GM12878 (cell line): ENCODE measurements at regions not wholly inside any gene's neighbourhood (a gene's known extent, or its start where the extent isn't known, plus 50 kb on each side); places are given as distances from the start of the nearest gene placed in this dataset.

Experiments
- ATAC-seq: fragments of 200-7000 bp; cut with Tn5 transposase; 3 replicates; pipeline ENCODE4 v1.9.1; 2020; ENCODE audit warnings: mild to moderate bottlenecking, moderate library complexity
- BruUV-seq: library from RNA; stranded (reverse); fragments of 400-500 nt; replicated peaks from 2 replicates; lab custom pipeline; 2021; lab: Mats Ljungman, UMichigan
- CTCF ChIA-PET: fragments of 300-600 bp; sonication (Branson Sonifier 250); formaldehyde crosslinking; extraction: SDS; loops from one replicate; lab custom pipeline; 2021; ENCODE audit warnings: inconsistent platforms; lab: Yijun Ruan, JAX
- POLR2A ChIA-PET: fragments of 350-600 bp; formaldehyde crosslinking; extraction: SDS; loops from one replicate; lab custom pipeline; 2021; ENCODE audit warnings: inconsistent platforms; lab: Charles Lee
- RAD21 ChIA-PET: fragments of 300-600 bp; sonication (Branson Sonifier 250); formaldehyde crosslinking; loops from one replicate; lab custom pipeline; 2023; ENCODE audit warnings: antibody characterized with exemption; ENCODE audit not compliant: unreplicated experiment; lab: Charles Lee
- SMC1A ChIA-PET: fragments of 300-600 bp; sonication (Branson Sonifier 250); formaldehyde crosslinking; loops from one replicate; lab custom pipeline; 2023; ENCODE audit not compliant: unreplicated experiment, uncharacterized antibody; lab: Charles Lee
- DNase-seq: peaks from one replicate; pipeline ENCODE4 v3.0.0-alpha.2; 2011; ENCODE audit warnings: low read depth, low spot score
- FAIRE-seq: peaks from 3 replicates; lab custom pipeline; 2011; peaks lifted over from hg19 to GRCh38; lab: Jason Lieb, UNC
- H2AFZ ChIP-seq: 2 replicates; pipeline ENCODE4 v1.6.0; 2011; ENCODE audit warnings: low read depth, low read length, control low read depth; ENCODE audit not compliant: control insufficient read depth
- H3K27ac ChIP-seq: 2 replicates; pipeline ENCODE4 v1.5.1; 2011; ENCODE audit warnings: control low read depth; ENCODE audit not compliant: control insufficient read depth, insufficient read depth
- H3K27me3 ChIP-seq, 2 experiments: replicated peaks in 1 of 2; 2 replicates each; pipeline versions ENCODE4 v1.6.0 to v1.6.1; 2011; ENCODE audit warnings: low read length in 1 of 2; ENCODE audit not compliant: control insufficient read depth in 2 of 2, insufficient read depth in 2 of 2
- H3K36me3 ChIP-seq, 2 experiments: 2 replicates each; pipeline ENCODE4 v1.5.1; 2011; ENCODE audit warnings: low read length in 1 of 2; ENCODE audit not compliant: control insufficient read depth in 2 of 2, insufficient read depth in 2 of 2
- H3K4me1 ChIP-seq: 2 replicates; pipeline ENCODE4 v1.6.1; 2011; ENCODE audit warnings: mild to moderate bottlenecking, low read length, moderate library complexity, mixed read lengths; ENCODE audit not compliant: control insufficient read depth, insufficient read depth
- H3K4me2 ChIP-seq: 2 replicates; pipeline ENCODE4 v1.6.0; 2011; ENCODE audit warnings: control low read depth; ENCODE audit not compliant: control insufficient read depth, insufficient read depth
- H3K4me3 ChIP-seq: fragments of 200-600 bp; sonication (generic); 2 replicates; pipeline ENCODE4 v1.5.1; 2016
- H3K79me2 ChIP-seq: 2 replicates; pipeline ENCODE4 v1.6.0; 2011; ENCODE audit warnings: low read length; ENCODE audit not compliant: control insufficient read depth, insufficient read depth
- H3K9ac ChIP-seq: 2 replicates; pipeline ENCODE4 v1.8.0; 2011; ENCODE audit warnings: low read length, control low read depth, mixed read lengths; ENCODE audit not compliant: control insufficient read depth, insufficient read depth
- H3K9me3 ChIP-seq: replicated peaks from 3 replicates; pipeline ENCODE4 v1.5.1; 2011; ENCODE audit warnings: mild to moderate bottlenecking, low read length; ENCODE audit not compliant: control insufficient read depth, insufficient read depth
- H4K20me1 ChIP-seq: 2 replicates; pipeline ENCODE4 v1.6.0; 2011; ENCODE audit not compliant: control insufficient read depth, insufficient read depth
- EZH2 ChIP-seq: IDR thresholded peaks from 2 replicates; pipeline ENCODE4 v1.6.1; 2012; ENCODE audit warnings: low read depth, mild to moderate bottlenecking, control low read depth, inconsistent platforms, low read length, borderline replicate concordance; ENCODE audit not compliant: control insufficient read depth
- HDGF ChIP-seq: fragments of 450-650 bp; IDR thresholded peaks from 2 replicates; pipeline ENCODE4 v1.6.1; 2016; ENCODE audit warnings: antibody characterized with exemption
- KLF5 ChIP-seq: fragments of 450-650 bp; IDR thresholded peaks from 2 replicates; pipeline ENCODE4 v1.6.1; 2014; ENCODE audit warnings: mild to moderate bottlenecking; ENCODE audit not compliant: partially characterized antibody
- MEF2A ChIP-seq: IDR thresholded peaks from 2 replicates; pipeline ENCODE4 v1.6.1; 2011; ENCODE audit warnings: low read depth, mild to moderate bottlenecking, low read length, moderate library complexity; ENCODE audit not compliant: insufficient read depth
- MYB ChIP-seq: fragments of 150-350 bp; IDR thresholded peaks from 2 replicates; pipeline ENCODE4 v1.6.1; 2014; ENCODE audit warnings: mild to moderate bottlenecking, low read depth, low read length, borderline replicate concordance
- MYC ChIP-seq: IDR thresholded peaks from 2 replicates; pipeline ENCODE4 v1.6.1; 2011; ENCODE audit warnings: mild to moderate bottlenecking, low read length, moderate library complexity, inconsistent platforms; ENCODE audit not compliant: insufficient read depth, insufficient replicate concordance, insufficient read length, severe bottlenecking
- NRF1 ChIP-seq: conservative IDR thresholded peaks from 2 replicates; pipeline ENCODE4 v1.6.1; 2011; ENCODE audit warnings: mild to moderate bottlenecking, low read depth, low read length, improper control_type of control experiment
- PML ChIP-seq: IDR thresholded peaks from 2 replicates; pipeline ENCODE4 v1.6.1; 2012; ENCODE audit warnings: low read length, inconsistent platforms
- POLR2AphosphoS5 ChIP-seq: IDR thresholded peaks from 2 replicates; pipeline ENCODE4 v1.6.1; 2011; ENCODE audit warnings: mild to moderate bottlenecking, low read length, inconsistent platforms
- RFX5 ChIP-seq: IDR thresholded peaks from 2 replicates; pipeline ENCODE4 v1.6.1; 2011; ENCODE audit warnings: low read depth, low read length, improper control_type of control experiment
- STAT3 ChIP-seq: IDR thresholded peaks from 2 replicates; pipeline ENCODE4 v1.6.1; 2011; ENCODE audit warnings: low read depth, low read length, improper control_type of control experiment
- TBL1XR1 ChIP-seq: IDR thresholded peaks from 2 replicates; pipeline ENCODE4 v1.6.1; 2012; ENCODE audit warnings: low read depth, low read length, improper control_type of control experiment
- WRNIP1 ChIP-seq: IDR thresholded peaks from 2 replicates; pipeline ENCODE4 v1.6.1; 2011; ENCODE audit warnings: low read depth, low read length, improper control_type of control experiment, borderline replicate concordance
- WGBS: methylation state at CpG from one replicate; pipeline ENCODE4 v1.1.6; 2016; ENCODE audit warnings: low lambda C conversion rate; ENCODE audit not compliant: insufficient replicate concordance, insufficient coverage; ENCODE audit errors: missing lambda C conversion rate; 5-methylcytosine and 5-hydroxymethylcytosine counted together
- in situ Hi-C: fragments of 300-500 bp; cut with MboI; formaldehyde crosslinking; loops from 9 replicates; pipeline ENCODE4 v1.14.3; 2018; ENCODE audit warnings: mixed read lengths
- intact Hi-C: fragments of 100-400 bp; cut with micrococcal nuclease; formaldehyde crosslinking; loops from one replicate; pipeline ENCODE4 v1.14.2; 2022; ENCODE audit not compliant: unreplicated experiment
- TF ChIP-seq, protein P1 (sequence below): fragments of 450-650 bp; IDR thresholded peaks from 2 replicates; pipeline ENCODE4 v1.6.1; 2018; ENCODE audit warnings: mild to moderate bottlenecking, low read depth, moderate library complexity; ENCODE audit not compliant: partially characterized antibody

DNA sequence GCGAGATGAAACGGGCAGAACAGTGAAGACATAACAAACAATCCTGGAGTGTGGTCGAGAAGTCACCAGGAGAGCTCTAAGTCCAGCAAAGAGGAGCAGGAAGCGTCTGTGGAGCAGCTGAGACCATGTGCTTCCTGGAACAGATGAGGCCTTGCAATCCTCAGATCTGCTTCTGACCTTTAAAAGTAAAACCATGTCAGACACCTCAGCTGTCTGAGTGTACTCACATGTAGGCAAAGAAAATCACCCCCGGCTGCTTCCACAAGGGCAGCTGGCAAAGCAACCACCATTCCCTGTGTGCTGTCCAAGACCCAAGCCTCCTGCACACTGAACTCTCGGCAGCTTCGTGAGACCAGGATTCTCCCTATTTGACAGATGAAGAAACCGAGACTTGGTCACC is 76.6 kb downstream of the EDN3 start:
- CTCF ChIA-PET = no interaction called here
- Histone ChIP-seq H3K27me3 (peaks cover 0 to 1% of the 10 kb centered on the region in 2 experiments; a peak in 3 of 4 replicates), H3K36me3 (no peaks in the 10 kb centered on the region), H3K4me1 (no peaks in the 10 kb centered on the region), H3K9me3 (no peaks in the 10 kb centered on the region), H3K27ac (no peak overlapping the region), H3K9ac (no peak overlapping the region), H3K4me2 (no peak overlapping the region), H3K4me3 (no peak overlapping the region), H3K79me2 (no peaks in the 10 kb centered on the region), H2AFZ (no peak overlapping the region), H4K20me1 (no peaks in the 10 kb centered on the region)
- in situ Hi-C loops = no loop called here
- intact Hi-C loops = no loop called here
- DNase-seq (no peak), FAIRE-seq (no peak), ATAC-seq (no peak)
- 23% methylated on average over 8 of the region's 8 CpGs for WGBS
- no peak for TF ChIP-seq KLF5
- TF ChIP-seq PML = no peak
- TF ChIP-seq, protein P1, sequence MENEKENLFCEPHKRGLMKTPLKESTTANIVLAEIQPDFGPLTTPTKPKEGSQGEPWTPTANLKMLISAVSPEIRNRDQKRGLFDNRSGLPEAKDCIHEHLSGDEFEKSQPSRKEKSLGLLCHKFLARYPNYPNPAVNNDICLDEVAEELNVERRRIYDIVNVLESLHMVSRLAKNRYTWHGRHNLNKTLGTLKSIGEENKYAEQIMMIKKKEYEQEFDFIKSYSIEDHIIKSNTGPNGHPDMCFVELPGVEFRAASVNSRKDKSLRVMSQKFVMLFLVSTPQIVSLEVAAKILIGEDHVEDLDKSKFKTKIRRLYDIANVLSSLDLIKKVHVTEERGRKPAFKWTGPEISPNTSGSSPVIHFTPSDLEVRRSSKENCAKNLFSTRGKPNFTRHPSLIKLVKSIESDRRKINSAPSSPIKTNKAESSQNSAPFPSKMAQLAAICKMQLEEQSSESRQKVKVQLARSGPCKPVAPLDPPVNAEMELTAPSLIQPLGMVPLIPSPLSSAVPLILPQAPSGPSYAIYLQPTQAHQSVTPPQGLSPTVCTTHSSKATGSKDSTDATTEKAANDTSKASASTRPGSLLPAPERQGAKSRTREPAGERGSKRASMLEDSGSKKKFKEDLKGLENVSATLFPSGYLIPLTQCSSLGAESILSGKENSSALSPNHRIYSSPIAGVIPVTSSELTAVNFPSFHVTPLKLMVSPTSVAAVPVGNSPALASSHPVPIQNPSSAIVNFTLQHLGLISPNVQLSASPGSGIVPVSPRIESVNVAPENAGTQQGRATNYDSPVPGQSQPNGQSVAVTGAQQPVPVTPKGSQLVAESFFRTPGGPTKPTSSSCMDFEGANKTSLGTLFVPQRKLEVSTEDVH = no peak
- no peak for TF ChIP-seq HDGF
- TF ChIP-seq NRF1 = no peak
- no peak for TF ChIP-seq EZH2
- TF ChIP-seq MYB = no peak
- no peak for TF ChIP-seq STAT3
- TF ChIP-seq TBL1XR1 = no peak
- no peak for TF ChIP-seq POLR2AphosphoS5
- TF ChIP-seq RFX5 = no peak
- no peak for TF ChIP-seq MEF2A
- TF ChIP-seq MYC = no peak
- TF ChIP-seq WRNIP1 = no peak
- RAD21 ChIA-PET = no interaction called here
- POLR2A ChIA-PET = no interaction called here
- BruUV-seq = no TSS peak
- SMC1A ChIA-PET = no interaction called here
